D341Med (cell line): ENCODE measurements at regions not wholly inside any gene's neighbourhood (a gene's known extent, or its start where the extent isn't known, plus 50 kb on each side); places are given as distances from the start of the nearest gene placed in this dataset.

Experiments used
- DNase-seq: peaks from one replicate; pipeline ENCODE4 v3.0.0; 2012; ENCODE audit warnings: low spot score

- DNase-seq = no peak
These were observed 270.6 kb downstream of the MAF start for GRCh38 chr16:79329967-79330366.

- no peak for DNase-seq
These were observed 271.4 kb downstream of the MAF start for GRCh38 chr16:79329166-79329521.

- DNase-seq = no peak
These were observed 272.0 kb downstream of the MAF start for GRCh38 chr16:79328402-79329165.

DNA sequence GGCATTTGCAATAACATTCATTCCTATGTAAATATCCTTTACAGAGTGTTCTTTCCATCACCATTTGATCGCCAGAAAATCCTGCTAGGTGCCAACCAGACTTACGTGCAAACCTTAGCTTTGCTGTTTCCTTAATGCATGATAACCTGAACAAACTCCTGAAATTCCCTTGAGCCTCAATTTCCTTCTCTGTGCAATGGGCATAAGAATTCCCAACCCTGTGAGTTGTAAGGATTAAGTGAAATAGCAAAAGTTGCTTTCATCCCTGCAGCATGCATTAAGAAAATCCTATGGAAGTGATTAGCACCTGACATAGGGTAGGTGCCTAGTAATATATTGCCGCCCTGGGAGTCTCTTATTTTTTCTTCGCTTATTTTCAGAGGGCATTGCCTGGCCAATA is 272.7 kb downstream of the MAF start:
- no peak for DNase-seq

DNA sequence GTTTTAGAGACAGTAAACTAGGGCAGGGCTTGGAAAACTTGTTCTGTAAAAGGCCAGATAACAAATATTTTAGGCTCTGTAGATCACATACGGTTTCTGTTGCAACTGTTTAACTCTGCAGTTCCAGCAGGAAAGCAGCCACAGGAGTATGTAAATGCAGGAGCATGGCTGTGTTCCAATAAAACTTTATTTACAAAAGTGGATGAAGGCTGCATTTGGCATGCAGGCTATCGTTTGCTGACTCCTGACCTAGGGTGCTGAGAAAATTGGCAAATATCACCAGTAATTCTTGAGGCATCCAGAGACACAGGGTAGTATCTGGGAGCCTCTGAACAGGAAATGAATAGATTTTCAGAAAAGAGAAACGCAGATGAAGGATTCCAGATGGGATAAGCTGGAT is 274.0 kb downstream of the MAF start:
- DNase-seq = no peak

DNA sequence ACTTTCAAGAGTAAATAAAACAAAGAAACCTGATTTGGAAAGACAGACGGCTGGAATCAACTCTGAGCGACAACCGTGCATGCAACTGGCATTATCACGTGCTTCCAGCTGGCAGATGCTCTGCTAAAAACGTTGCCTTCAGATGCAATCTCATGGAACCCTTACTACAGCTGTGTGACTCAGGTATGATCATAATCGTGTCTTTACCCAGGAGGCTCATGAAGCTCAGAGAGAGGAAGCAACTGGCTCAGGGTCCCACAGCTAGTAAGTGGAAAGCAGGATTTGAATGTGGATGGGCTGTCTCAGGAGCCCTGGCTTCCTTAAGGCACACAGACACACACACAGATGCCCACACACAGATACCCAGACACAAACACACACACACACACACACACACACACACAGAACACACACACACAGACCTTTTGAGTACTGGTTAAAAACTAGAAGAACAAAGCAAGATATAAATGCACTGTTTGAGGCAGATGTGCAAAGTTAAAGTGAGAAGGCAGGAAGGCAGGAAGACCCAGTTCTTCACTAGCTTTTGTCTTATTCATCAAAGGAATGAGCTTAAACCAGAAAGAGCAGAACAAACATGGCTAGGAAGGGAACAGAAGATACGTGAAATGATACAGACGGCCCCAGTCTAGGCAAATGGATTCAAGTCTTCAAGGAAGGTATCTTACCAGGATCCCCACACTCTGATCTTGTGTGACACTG is 275.2 kb downstream of the MAF start:
- DNase-seq = no peak

DNA sequence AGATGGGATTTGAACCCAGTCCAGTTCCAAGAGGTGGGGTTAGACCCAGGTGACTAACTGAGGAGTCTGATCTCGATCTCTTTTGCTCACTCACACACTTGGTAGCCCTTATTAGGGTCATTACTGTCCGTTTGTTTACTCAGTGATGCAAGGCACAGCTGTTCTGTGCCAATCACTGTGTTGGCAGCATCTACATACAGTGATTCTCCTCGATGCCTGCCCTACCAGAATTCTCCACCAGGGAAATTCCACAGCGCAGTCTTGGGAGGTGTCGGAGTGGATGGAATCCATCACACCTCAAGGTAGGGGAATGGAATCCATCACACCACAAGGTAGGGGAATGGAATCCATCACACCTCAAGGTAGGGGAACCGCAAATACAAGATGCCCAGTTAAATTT is 279.6 kb downstream of the MAF start:
- no peak for DNase-seq

DNA sequence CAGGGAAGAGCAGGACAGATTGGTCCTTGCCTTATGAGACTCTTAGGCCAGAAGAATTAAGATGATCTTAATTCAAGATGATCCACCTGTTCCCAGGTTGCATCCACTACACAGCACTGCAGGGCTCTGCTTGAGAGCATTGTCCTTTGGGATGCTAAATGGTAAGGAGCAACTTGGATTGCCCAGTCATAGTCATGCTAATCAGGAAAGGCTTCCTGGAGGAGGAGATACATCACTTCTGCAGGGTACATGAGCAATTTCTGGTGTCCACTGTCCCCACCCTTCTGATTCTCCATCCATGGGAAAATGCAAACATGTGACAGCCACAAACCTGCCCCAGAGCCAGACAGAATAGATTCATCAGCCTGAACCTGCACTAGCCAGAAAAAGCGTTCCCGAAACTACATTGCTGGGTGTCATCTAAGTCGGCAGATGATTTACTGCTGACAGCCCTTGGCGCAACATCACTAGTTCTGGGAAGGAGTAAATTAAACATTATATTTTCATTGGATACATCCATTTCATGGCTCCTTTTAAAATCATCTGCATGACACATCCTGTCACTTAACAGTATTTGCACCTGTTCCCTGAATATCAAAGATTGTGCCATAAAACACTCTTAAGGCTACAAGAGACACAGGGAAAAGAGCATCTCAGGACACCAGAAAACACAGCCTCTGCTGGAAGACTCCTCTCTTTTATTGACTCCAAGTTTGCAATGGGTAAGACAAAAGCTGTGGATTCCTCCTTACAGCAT is 282.2 kb downstream of the MAF start:
- DNase-seq = no peak

- DNase-seq = no peak
These were observed 283.0 kb downstream of the MAF start for GRCh38 chr16:79317521-79317920.

DNA sequence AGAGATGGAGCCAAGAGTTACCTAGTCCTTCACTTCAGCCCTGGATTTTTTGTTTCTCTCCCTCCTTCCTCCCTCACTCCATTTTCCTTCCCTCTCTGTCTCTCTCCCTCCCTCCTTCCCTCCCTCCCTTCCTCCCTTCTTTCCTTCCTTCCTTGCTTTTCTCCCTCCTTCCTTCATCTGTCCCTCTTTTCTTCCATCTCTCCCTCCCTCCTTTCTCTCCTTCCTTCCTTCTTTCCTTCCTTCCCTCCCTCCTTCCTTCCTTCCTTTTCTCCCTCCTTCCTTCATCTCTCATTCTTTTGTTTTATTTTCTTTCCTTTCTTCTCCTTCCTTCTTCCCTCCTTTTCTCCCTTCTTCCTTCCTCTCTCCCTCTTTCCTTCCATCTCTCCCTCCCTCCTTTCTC is 283.5 kb downstream of the MAF start:
- no peak for DNase-seq

- DNase-seq = no peak
These were observed 284.5 kb downstream of the MAF start for GRCh38 chr16:79316004-79316458.

DNA sequence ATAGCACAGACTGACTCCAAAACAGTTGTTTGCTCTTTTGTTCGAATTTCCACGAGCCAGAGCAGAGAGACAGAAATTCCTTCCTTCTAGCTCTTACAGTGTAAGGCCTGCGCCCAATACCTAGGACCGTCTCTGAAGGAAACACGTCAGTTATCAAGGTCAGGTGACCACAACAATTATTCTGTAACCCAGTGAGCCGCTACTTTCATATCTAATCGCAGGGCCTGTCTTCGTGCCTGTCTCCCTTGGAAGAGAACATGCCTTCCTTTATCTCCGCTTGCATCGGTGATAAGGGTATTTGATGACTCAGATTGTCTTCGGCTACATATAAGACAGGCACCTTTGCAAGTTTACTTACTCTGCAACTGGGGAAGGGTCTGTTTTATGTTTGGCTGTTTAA is 288.0 kb downstream of the MAF start:
- DNase-seq = no peak

DNA sequence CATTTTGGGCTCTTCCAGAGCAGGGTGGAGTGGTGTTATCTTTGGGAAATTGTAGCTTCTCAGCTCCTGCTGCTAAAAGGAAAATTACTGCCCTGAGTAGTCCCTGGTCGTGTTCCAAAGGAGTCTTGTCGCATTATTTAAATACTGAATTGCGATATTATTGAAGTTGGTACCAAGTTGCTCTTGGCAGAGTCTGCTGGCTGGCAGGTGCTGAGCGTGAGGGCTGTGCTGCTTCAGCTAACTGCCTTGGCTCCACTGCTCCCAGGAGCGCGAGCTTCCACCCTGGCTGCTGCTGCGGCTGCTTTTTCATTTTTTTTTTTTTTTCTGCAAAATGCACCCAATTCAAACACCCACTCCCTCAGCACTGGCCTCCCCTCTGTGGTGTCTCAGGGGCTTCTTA is 289.8 kb downstream of the MAF start:
- DNase-seq = no peak

DNA sequence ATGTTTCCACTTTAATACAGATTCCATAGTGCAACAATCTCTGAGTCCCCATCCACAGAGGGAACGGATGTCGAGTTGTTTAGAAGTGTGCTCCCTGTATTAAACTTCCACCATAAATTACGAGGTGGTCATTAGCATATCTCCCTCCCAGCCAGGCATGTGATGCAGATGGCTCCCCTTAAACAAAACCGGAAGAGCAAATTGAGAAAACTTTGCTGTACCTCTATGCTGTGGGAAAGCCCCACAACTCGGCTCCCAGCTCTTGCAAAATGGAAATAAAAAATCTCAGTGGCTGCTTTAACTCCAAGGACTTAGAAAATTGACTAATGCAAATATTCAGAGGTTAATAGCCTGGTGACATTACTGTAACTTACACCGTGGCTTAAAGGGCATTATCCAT is 290.9 kb downstream of the MAF start:
- no peak for DNase-seq

DNA sequence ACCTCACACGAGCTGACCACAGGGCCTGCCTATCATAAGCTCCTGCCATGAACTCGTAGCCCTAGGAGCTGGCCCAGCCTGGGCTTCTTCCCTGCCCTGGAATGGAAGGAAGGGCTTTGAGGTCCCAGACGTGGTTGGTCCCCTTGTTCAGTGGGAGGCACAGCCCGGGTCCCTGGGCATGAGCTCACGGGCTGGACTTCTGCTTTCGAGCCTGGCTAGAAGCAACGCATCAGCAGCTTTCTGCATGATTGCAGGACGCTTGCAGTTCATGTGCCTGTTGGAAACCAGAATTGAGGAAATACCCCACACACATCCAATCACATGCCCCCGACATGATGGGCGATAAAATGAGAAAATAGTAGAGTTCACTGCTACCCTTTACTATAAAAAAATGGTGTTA is 293.3 kb downstream of the MAF start:
- no peak for DNase-seq

DNA sequence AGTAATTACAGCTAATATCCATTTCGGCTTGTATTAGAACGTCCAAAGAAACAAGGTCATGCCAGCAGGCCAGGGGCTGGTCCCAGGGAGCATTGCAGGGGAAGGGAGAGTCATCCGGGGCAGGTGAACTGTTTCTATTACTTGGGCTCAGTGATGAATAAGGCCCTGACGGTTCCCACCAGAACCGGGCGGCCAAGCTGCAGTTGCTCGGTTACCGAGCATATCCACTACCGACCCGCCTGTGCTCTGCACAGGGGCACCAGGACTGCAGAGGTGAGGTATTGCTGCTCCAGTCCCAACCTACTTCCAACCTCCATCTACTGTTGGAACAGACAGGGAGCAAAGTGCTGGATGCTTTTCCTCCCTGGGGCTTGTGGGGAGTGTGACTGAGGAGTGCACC is 295.5 kb downstream of the MAF start:
- DNase-seq = no peak

DNA sequence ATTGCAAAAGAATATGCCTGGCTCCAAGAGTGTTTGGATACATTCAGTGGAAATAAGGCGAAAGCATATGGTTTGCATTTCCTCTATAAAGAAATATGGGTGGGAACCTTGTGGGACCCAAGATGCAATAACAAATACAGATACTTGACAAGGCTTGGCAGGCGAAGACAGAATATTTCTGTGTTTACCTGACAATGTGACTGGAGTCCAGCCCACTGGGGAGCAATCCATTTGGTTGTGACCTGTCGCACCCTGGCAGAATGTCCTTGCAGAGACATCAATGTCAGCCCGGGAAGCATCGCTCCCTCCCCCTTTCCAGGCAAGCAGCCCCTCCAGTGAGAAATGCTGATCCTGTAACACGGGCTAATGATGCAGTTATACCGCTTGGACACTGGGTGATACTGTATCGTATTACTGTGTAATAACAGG is 296.6 kb downstream of the MAF start:
- DNase-seq = no peak

GRCh38 chr16:79303206-79303605 is 297.3 kb downstream of the MAF start:
- no peak for DNase-seq

DNA sequence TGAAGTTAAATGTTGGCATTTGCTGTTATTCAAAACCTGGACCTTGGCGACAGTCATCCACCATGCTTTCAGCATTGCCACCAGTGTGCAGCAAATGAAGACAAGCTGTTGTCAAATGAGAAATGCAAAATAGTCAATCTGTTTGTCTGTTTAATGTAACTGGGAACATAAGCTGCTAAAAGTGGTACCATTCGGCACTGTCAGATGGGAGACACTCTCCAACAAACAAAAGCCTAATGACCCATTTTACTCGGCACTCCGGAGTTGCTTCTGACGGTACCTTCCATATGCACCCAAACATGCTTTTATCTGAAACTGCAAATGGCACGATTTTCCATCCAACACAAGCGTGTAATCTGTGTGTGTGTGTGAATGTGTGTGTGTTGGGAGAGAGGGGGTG is 297.8 kb downstream of the MAF start:
- no peak for DNase-seq

- no peak for DNase-seq
These were observed 299.5 kb downstream of the MAF start for GRCh38 chr16:79301051-79301450.

DNA sequence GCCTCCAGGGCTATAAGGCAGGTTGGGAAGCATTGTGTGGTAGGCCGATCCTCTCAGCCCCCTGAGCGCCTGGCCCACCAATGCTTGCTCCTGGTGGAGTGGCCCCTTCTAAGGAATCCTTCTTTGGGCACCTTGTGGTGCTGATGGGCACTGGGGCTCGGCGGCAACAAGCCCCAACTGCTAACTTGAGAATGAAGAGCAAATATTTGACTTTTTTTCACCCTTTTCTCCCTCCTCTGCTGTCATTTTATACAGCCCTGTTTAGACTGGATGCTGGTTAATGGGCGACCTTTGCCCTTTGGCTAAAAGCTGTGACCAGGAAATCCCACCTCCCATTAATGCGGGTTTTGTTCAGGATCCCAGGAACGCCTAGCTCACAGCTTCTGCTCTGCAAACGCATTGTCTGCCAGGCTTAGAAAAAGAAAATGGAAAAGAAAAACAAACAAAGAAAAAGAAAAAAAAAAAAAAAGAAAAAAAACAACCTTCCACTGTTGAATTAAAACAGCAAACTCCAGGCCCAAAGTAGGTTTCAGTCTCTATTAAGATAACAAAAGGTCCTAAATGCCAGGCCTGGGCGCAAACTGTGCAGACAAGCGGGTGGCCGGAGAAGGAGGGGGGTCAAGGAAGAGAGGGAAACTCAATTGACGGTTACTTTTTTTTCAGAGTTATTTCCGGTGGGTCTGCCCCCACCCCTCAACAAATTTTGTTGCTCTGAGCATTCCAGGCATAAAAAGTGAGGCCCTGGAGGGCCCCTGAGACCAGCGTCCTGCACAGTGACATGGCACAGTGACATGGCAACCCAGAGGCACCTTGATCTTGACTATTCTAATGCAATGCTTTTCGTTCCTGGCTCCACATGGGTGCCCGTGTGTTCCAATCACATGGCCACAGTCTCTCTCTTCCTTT is 301.4 kb downstream of the MAF start:
- no peak for DNase-seq

GRCh38 chr16:79298476-79298875 is 302.1 kb downstream of the MAF start:
- DNase-seq = no peak
